ENCODE measurements at regions not wholly inside any gene's neighbourhood (a gene's known extent, or its start where the extent isn't known, plus 50 kb on each side); places are given as distances from the start of the nearest gene placed in this dataset.

GRCh38 chr14:25869854-25870253 lies 728.0 kb downstream of the NOVA1 start:
- Mint-ChIP-seq H3K4me1 (peaks cover 21 to 24% of the 10 kb centered on the region in 2 experiments), H3K4me3 (no peak overlapping the region), H3K27me3 (ENCODE audit: low read depth) (no peaks in the 10 kb centered on the region), H3K9me3 (no peaks in the 10 kb centered on the region), H3K36me3 (ENCODE audit: insufficient read depth in 1 of 3, low read depth in 3 of 3) (no peaks in the 10 kb centered on the region), H3K27ac (no peak overlapping the region)
- H3K4me1 ChIP-seq (ENCODE audit: insufficient read depth, low read length) = peaks cover 4% of the 10 kb centered on the region; the same call in 1 of the 2 replicates
- H4K5ac ChIP-seq (ENCODE audit: insufficient read length, low read depth, low read length) = no peak overlapping the region
- H2BK120ac ChIP-seq (ENCODE audit: low read depth, low read length, poor library complexity, severe bottlenecking) = no peak overlapping the region
- TF ChIP-seq CTCF (conservative IDR thresholded peaks at IDR 0.05) = no peak
- H3K9me3 ChIP-seq (ENCODE audit: control insufficient read depth, low read depth, low read length) = no peaks in the 10 kb centered on the region
- H3K4ac ChIP-seq (ENCODE audit: low read depth, low read length) = no peak overlapping the region
- H4K8ac ChIP-seq (replicated peaks; ENCODE audit: insufficient read length, low read depth, low read length) = no peak overlapping the region
- H3K9ac ChIP-seq (ENCODE audit: extremely low read depth, insufficient read length, low read length) = no peak overlapping the region
- H2BK15ac ChIP-seq (ENCODE audit: low read depth, low read length) = no peak overlapping the region
- H3K14ac ChIP-seq (ENCODE audit: insufficient read depth, low read length) = no peak overlapping the region
- no peak for DNase-seq
- H3K18ac ChIP-seq (ENCODE audit: insufficient read length, low read depth, low read length) = no peak overlapping the region
- H3K27ac ChIP-seq (ENCODE audit: insufficient read length, low read depth, low read length) = no peak overlapping the region
- H3K4me2 ChIP-seq (ENCODE audit: insufficient read depth, insufficient read length, low read length) = no peak overlapping the region
- H4K20me1 ChIP-seq (ENCODE audit: control insufficient read depth, insufficient read depth, insufficient read length) = no peaks in the 10 kb centered on the region
- H3K79me1 ChIP-seq (ENCODE audit: insufficient read depth, low read depth, low read length, poor library complexity, severe bottlenecking) = no peaks in the 10 kb centered on the region
- H3K23me2 ChIP-seq (ENCODE audit: insufficient read length, low read depth, low read length, poor library complexity, severe bottlenecking) = no peaks in the 10 kb centered on the region
- H2AFZ ChIP-seq (ENCODE audit: low read length) = no peak overlapping the region
- no peak overlapping the region for H2BK20ac ChIP-seq (ENCODE audit: low read depth, low read length, poor library complexity, severe bottlenecking)
- H3T11ph ChIP-seq (ENCODE audit: low read length) = no peak overlapping the region
- H2BK12ac ChIP-seq (ENCODE audit: insufficient read length, low read depth, low read length) = no peak overlapping the region
- H2AK5ac ChIP-seq (ENCODE audit: insufficient read length, low read length) = no peak overlapping the region
- H3K56ac ChIP-seq (ENCODE audit: insufficient read length, low read depth, low read length) = no peak overlapping the region
- H2BK5ac ChIP-seq (ENCODE audit: insufficient read length, low read length) = no peak overlapping the region
- H4K91ac ChIP-seq (ENCODE audit: insufficient read length, low read depth, low read length) = no peak overlapping the region
- no peaks in the 10 kb centered on the region for H3K79me2 ChIP-seq (ENCODE audit: insufficient read depth, low read length)
- no peaks in the 10 kb centered on the region for H3K27me3 ChIP-seq (ENCODE audit: insufficient read depth, low read length)
- H3K23ac ChIP-seq (ENCODE audit: insufficient read length, low read depth, low read length) = no peak overlapping the region
- WGBS (ENCODE audit: extremely low coverage, insufficient read length, low lambda C conversion rate) = no CpG with 5 or more reads among the region's 3 CpGs

Data from H9 (cell line).